Spleen (tissue), 11 donors: ENCODE measurements at regions not wholly inside any gene's neighbourhood (a gene's known extent, or its start where the extent isn't known, plus 50 kb on each side); places are given as distances from the start of the nearest gene placed in this dataset.

Experiments used
- DNase-seq: peaks from one replicate; pipeline ENCODE4 v3.0.0-alpha.2; 2020
- H3K27ac ChIP-seq, 8 donors: fragments of 200-600 bp; sonication (generic) in 7 of 8; 1 replicate in 4 of 8; 2 replicates in 4 of 8; pipeline versions ENCODE4 v1.5.0 to v1.8.0; 2016 to 2021; ENCODE audit warnings: inconsistent platforms in 4 of 8, mild to moderate bottlenecking in 4 of 8, moderate library complexity in 1 of 8
- H3K27me3 ChIP-seq, 7 donors: fragments of 200-600 bp; sonication (generic) in 6 of 7; replicated peaks in 1 of 7; 1 replicate in 4 of 7; 2 replicates in 3 of 7; pipeline versions ENCODE4 v1.5.0 to v1.8.0; 2016 to 2021; ENCODE audit warnings: inconsistent platforms in 3 of 7, mild to moderate bottlenecking in 1 of 7
- H3K36me3 ChIP-seq, 6 donors: fragments of 200-600 bp; sonication (generic) in 5 of 6; 1 replicate in 4 of 6; 2 replicates in 2 of 6; pipeline versions ENCODE4 v1.5.0 to v1.8.0; 2016 to 2021; ENCODE audit warnings: inconsistent platforms in 2 of 6
- H3K4me1 ChIP-seq, 6 donors: fragments of 200-600 bp; sonication (generic) in 5 of 6; 1 replicate in 3 of 6; 2 replicates in 3 of 6; pipeline versions ENCODE4 v1.5.0 to v1.8.0; 2016 to 2021; ENCODE audit warnings: inconsistent platforms in 3 of 6
- H3K4me3 ChIP-seq, 8 donors: fragments of 200-600 bp; sonication (generic) in 7 of 8; 1 replicate in 4 of 8; 2 replicates in 4 of 8; pipeline versions ENCODE4 v1.5.0 to v1.8.0; 2016 to 2021; ENCODE audit warnings: inconsistent platforms in 4 of 8, mild to moderate bottlenecking in 4 of 8, moderate library complexity in 2 of 8
- H3K9me3 ChIP-seq, 8 donors: fragments of 200-600 bp; sonication (generic) in 7 of 8; 1 replicate in 4 of 8; 2 replicates in 4 of 8; pipeline versions ENCODE4 v1.5.0 to v1.8.0; 2016 to 2021; ENCODE audit warnings: inconsistent platforms in 4 of 8
- CTCF ChIP-seq, 11 experiments: fragments of 200-600 bp in 7 of 11; fragments of 450-650 bp in 4 of 11; sonication (generic) in 4 of 11; IDR thresholded peaks in 8 of 11; conservative IDR thresholded peaks in 3 of 11; 1 replicate in 7 of 11; 2 replicates in 4 of 11; pipeline versions ENCODE4 v1.4.0 to v1.8.0; 2016 to 2021; ENCODE audit warnings: antibody characterized with exemption in 11 of 11, inconsistent platforms in 4 of 11, mild to moderate bottlenecking in 1 of 11
- POLR2A ChIP-seq, 3 donors: fragments of 450-650 bp; IDR thresholded peaks; one replicate each; pipeline ENCODE4 v1.5.1; 2017; ENCODE audit warnings: antibody characterized with exemption in 3 of 3, mild to moderate bottlenecking in 1 of 3
- POLR2AphosphoS5 ChIP-seq, 3 donors: sonication (generic); formaldehyde crosslinking; IDR thresholded peaks; one replicate each; pipeline ENCODE4 v1.5.1; 2017; ENCODE audit warnings: antibody characterized with exemption in 3 of 3
- WGBS, 5 donors: extraction: QIAGEN DNeasy Blood & Tissue Kit in 3 of 5; methylation state at CpG; one replicate each; pipeline versions ENCODE4 v1.1.5 to v1.1.7; 2013 to 2018; 5-methylcytosine and 5-hydroxymethylcytosine counted together
- intact Hi-C: fragments of 100-400 bp; cut with DNase I; formaldehyde crosslinking; loops from one replicate; pipeline ENCODE4 v1.15.0; 2023; ENCODE audit warnings: low total_unique reads
- donor health status: healthy with polysubstance abuse.
- donor health status: DM: no; HTN: no; CAD: no; lungs with moderate emphysema.
- donor health status: DM: no; HTN: no; CAD: no.
- donor health status: Bipolar disorder and iron deficiency.
- donor health status: healthy.
- donor health status: DM: no; HTN: no; CAD: no.
- donor health status: DM: yes; HTN: yes; CAD: no.

DNA sequence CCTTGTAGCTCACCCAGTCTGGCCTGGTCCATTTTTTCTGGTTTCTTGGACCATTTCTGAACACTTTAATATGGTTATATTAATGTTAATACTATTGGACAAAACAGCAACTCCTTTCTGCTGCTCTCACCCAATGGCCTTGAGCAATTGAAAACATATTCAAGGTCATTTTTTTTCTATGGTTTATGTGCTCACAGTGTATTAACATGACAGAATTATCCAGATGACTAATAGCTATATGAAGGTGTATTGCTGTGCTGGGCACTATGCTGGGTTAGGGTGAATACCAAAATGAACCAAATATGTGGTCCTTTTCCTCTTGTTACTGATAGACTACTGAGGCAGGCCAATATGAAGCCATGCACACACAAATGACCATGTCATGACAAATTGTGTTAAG, 591.6 kb upstream of the PLXNA2 start:
- Histone ChIP-seq H3K9me3 (no peaks in the 10 kb centered on the region), H3K27me3 (peaks cover 0 to 13% (median 0%) of the 10 kb centered on the region in 7 donors), H3K4me1 (peaks cover 0 to 15% (median 0%) of the 10 kb centered on the region in 6 donors), H3K4me3 (no peak overlapping the region), H3K36me3 (no peaks in the 10 kb centered on the region), H3K27ac (no peak overlapping the region)
- no peak for DNase-seq
- intact Hi-C loops, result no loop called here
- TF ChIP-seq POLR2A (IDR thresholded peaks at IDR 0.05) (no peak), CTCF (IDR thresholded peaks at IDR 0.05 in 8 of 11, conservative IDR thresholded peaks at IDR 0.05 in 3 of 11) (no peak), POLR2AphosphoS5 (IDR thresholded peaks at IDR 0.05) (no peak)

- Histone ChIP-seq H3K4me1 (peaks cover 0 to 15% (median 0%) of the 10 kb centered on the region in 6 donors), H3K9me3 (no peaks in the 10 kb centered on the region), H3K27me3 (peaks cover 0 to 14% (median 0%) of the 10 kb centered on the region in 7 donors), H3K36me3 (no peaks in the 10 kb centered on the region), H3K27ac (no peak overlapping the region), H3K4me3 (no peak overlapping the region)
- intact Hi-C loops, result no loop called here
- no peak for DNase-seq
- no peak for TF ChIP-seq POLR2AphosphoS5 (IDR thresholded peaks at IDR 0.05)
- no peak for TF ChIP-seq CTCF (IDR thresholded peaks at IDR 0.05 in 8 of 11, conservative IDR thresholded peaks at IDR 0.05 in 3 of 11)
- TF ChIP-seq POLR2A (IDR thresholded peaks at IDR 0.05), result no peak
Measured at GRCh38 chr1:208837242-208837641, 593.1 kb upstream of the PLXNA2 start.

DNA sequence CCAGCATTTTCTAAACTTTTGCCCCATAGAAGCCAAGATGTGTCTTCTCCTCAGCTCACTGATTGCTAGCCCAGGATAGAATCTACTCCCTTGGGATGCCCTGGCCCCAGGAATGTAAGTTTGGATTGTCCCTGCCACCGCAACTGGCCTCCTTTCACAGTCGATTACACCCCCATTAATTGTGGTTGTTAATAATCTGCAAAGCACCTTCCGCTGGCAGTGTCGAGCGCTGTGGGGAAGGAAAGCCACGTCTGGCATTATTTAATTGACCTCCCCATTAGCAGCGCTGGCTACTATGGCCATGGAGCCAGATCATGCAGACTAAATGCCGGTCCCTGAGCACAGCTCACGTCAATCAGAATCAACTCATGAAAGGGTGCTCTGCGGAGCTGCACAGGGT, 597.3 kb upstream of the PLXNA2 start:
- Histone ChIP-seq H3K27ac (no peak overlapping the region), H3K4me3 (no peak overlapping the region), H3K4me1 (no peaks in the 10 kb centered on the region), H3K36me3 (no peaks in the 10 kb centered on the region), H3K27me3 (peaks cover 0 to 6% (median 0%) of the 10 kb centered on the region in 7 donors), H3K9me3 (no peaks in the 10 kb centered on the region)
- DNase-seq, result no peak
- TF ChIP-seq CTCF (IDR thresholded peaks at IDR 0.05 in 8 of 11, conservative IDR thresholded peaks at IDR 0.05 in 3 of 11) (no peak), POLR2AphosphoS5 (IDR thresholded peaks at IDR 0.05) (no peak), POLR2A (IDR thresholded peaks at IDR 0.05) (no peak)
- intact Hi-C loops, result no loop called here
- 91 to 95% (median 93%) methylated on average over 10 of the region's 10 CpGs for WGBS, 5 donors

DNA sequence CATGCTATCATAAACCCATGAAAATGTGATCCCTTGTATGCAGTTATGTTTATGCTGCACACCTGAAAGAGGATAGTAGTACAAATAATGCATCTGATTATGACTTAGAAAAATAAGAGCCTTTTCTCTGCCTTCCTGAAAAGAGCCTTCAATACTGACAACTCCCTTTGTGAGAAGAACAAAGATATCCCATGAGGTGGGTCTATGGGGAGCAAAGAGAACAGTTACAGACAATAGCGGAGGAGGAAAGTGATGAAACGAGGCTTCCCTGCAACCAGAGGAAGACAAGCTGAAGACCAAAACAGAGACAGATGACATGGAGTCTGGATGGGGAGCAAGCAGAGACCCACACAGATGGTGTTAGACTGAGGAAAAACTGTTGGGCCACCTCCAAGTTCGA, 598.3 kb upstream of the PLXNA2 start:
- peaks cover 0 to 6% (median 0%) of the 10 kb centered on the region in 7 donors for H3K27me3 ChIP-seq
- no peak overlapping the region for H3K4me3 ChIP-seq
- H3K36me3 ChIP-seq, result no peaks in the 10 kb centered on the region
- DNase-seq, result no peak
- no peaks in the 10 kb centered on the region for H3K9me3 ChIP-seq
- no peak overlapping the region for H3K27ac ChIP-seq
- no peak for TF ChIP-seq POLR2A (IDR thresholded peaks at IDR 0.05)
- TF ChIP-seq POLR2AphosphoS5 (IDR thresholded peaks at IDR 0.05), result no peak
- TF ChIP-seq CTCF (IDR thresholded peaks at IDR 0.05 in 8 of 11, conservative IDR thresholded peaks at IDR 0.05 in 3 of 11), result no peak
- 80 to 96% (median 85%) methylated on average over 3 of the region's 3 CpGs for WGBS, 5 donors
- no peaks in the 10 kb centered on the region for H3K4me1 ChIP-seq
- intact Hi-C loops, result no loop called here
